HG02642 (cell line): ENCODE measurements at regions not wholly inside any gene's neighbourhood (a gene's known extent, or its start where the extent isn't known, plus 50 kb on each side); places are given as distances from the start of the nearest gene placed in this dataset.

ENCODE experiments used
- ATAC-seq: cut with Tn5 transposase; IDR thresholded peaks from one replicate; pipeline ENCODE4 v1.9.1; 2021; ENCODE audit warnings: mild to moderate bottlenecking; ENCODE audit not compliant: unreplicated experiment, poor library complexity

- ATAC-seq, result no peak
Observed at GRCh38 chr6:156725712-156726111, 51.5 kb upstream of the ARID1B start.

GRCh38 chr6:156720691-156721685 lies 56.2 kb upstream of the ARID1B start:
- peak; percentile 54 for ATAC-seq

GRCh38 chr6:156719720-156720563 lies 57.2 kb upstream of the ARID1B start:
- ATAC-seq, result peak; percentile 86

GRCh38 chr6:156719395-156719719 lies 57.8 kb upstream of the ARID1B start:
- no peak for ATAC-seq

GRCh38 chr6:156718647-156719394 lies 58.4 kb upstream of the ARID1B start:
- ATAC-seq, result no peak

- no peak for ATAC-seq
Observed at GRCh38 chr6:156717542-156717941, 59.6 kb upstream of the ARID1B start.

- no peak for ATAC-seq
Observed at GRCh38 chr6:156715839-156716238, 61.3 kb upstream of the ARID1B start.

GRCh38 chr6:156713548-156713947 lies 63.6 kb upstream of the ARID1B start:
- no peak for ATAC-seq

- no peak for ATAC-seq
Observed at GRCh38 chr6:156710479-156710878, 66.7 kb upstream of the ARID1B start.

- ATAC-seq, result no peak
Observed at GRCh38 chr6:156707818-156708217, 69.4 kb upstream of the ARID1B start.

- no peak for ATAC-seq
Observed at GRCh38 chr6:156703719-156704118, 73.5 kb upstream of the ARID1B start.

GRCh38 chr6:156701966-156702365 lies 75.2 kb upstream of the ARID1B start:
- ATAC-seq, result no peak

- ATAC-seq, result no peak
Observed at GRCh38 chr6:156700440-156701057, 76.6 kb upstream of the ARID1B start.

GRCh38 chr6:156699935-156700334 lies 77.2 kb upstream of the ARID1B start:
- ATAC-seq, result no peak

- ATAC-seq, result no peak
Observed at GRCh38 chr6:156699017-156699421, 78.2 kb upstream of the ARID1B start.

GRCh38 chr6:156698239-156699016 lies 78.8 kb upstream of the ARID1B start:
- peak; percentile 81 for ATAC-seq

- peak; percentile 43 for ATAC-seq
Observed at GRCh38 chr6:156697225-156697830, 79.8 kb upstream of the ARID1B start.

GRCh38 chr6:156695742-156696141 lies 81.4 kb upstream of the ARID1B start:
- no peak for ATAC-seq

- no peak for ATAC-seq
Observed at GRCh38 chr6:156694679-156695078, 82.5 kb upstream of the ARID1B start.
